ENCODE measurements at regions not wholly inside any gene's neighbourhood (a gene's known extent, or its start where the extent isn't known, plus 50 kb on each side); places are given as distances from the start of the nearest gene placed in this dataset.

- no peak for DNase-seq
- Histone ChIP-seq H3K9me3 (ENCODE audit: control insufficient read depth, low read length) (no peaks in the 10 kb centered on the region), H3K27ac (ENCODE audit: low read depth, low read length) (no peak overlapping the region), H3K36me3 (ENCODE audit: control insufficient read depth, insufficient read depth, low read length) (no peaks in the 10 kb centered on the region), H3K4me3 (ENCODE audit: low read length) (no peak overlapping the region), H3K4me1 (ENCODE audit: control insufficient read depth, insufficient read depth, low read length) (no peaks in the 10 kb centered on the region), H3K27me3 (ENCODE audit: control insufficient read depth, insufficient read depth, low read length, poor library complexity, severe bottlenecking) (no peaks in the 10 kb centered on the region), H3K9ac (ENCODE audit: extremely low read depth, low read length, poor library complexity, severe bottlenecking) (no peak overlapping the region)
- no peaks in the 10 kb centered on the region for H3K36me3 Mint-ChIP-seq (ENCODE audit: low read depth)
- no peaks in the 10 kb centered on the region for H3K27me3 Mint-ChIP-seq (ENCODE audit: insufficient read depth)
- no peak overlapping the region for H3K4me3 Mint-ChIP-seq
- no peak for TF ChIP-seq CTCF (conservative IDR thresholded peaks at IDR 0.05)
- H3K9me3 Mint-ChIP-seq: no peaks in the 10 kb centered on the region
- peaks cover 8% of the 10 kb centered on the region for H3K4me1 Mint-ChIP-seq
- WGBS, 2 experiments (ENCODE audit: insufficient coverage in 1 of 2, insufficient read length in 1 of 2): 78% methylated on average over 2 of the region's 3 CpGs; no CpG with 5 or more reads in 1 of the 2 experiments
- H3K27ac Mint-ChIP-seq: no peak overlapping the region
Observed at GRCh38 chr2:173792741-173793140, 172.4 kb downstream of the SP3 start.

GRCh38 chr2:173793709-173794565 is 171.2 kb downstream of the SP3 start:
- H3K27ac Mint-ChIP-seq: peak overlapping the region; percentile 22
- H3K9ac ChIP-seq (ENCODE audit: extremely low read depth, low read length, poor library complexity, severe bottlenecking): no peak overlapping the region
- no peaks in the 10 kb centered on the region for H3K27me3 ChIP-seq (ENCODE audit: control insufficient read depth, insufficient read depth, low read length, poor library complexity, severe bottlenecking)
- no peak for TF ChIP-seq CTCF (conservative IDR thresholded peaks at IDR 0.05)
- no peaks in the 10 kb centered on the region for H3K36me3 ChIP-seq (ENCODE audit: control insufficient read depth, insufficient read depth, low read length)
- H3K27me3 Mint-ChIP-seq (ENCODE audit: insufficient read depth): no peaks in the 10 kb centered on the region
- no peaks in the 10 kb centered on the region for H3K4me1 ChIP-seq (ENCODE audit: control insufficient read depth, insufficient read depth, low read length)
- peaks cover 8% of the 10 kb centered on the region for H3K4me1 Mint-ChIP-seq
- no peak overlapping the region for H3K27ac ChIP-seq (ENCODE audit: low read depth, low read length)
- no peaks in the 10 kb centered on the region for H3K9me3 Mint-ChIP-seq
- H3K36me3 Mint-ChIP-seq (ENCODE audit: low read depth): no peaks in the 10 kb centered on the region
- 78 to 84% methylated on average over 7 to 12 of the region's 12 CpGs for WGBS, 2 experiments (ENCODE audit: insufficient coverage in 1 of 2, insufficient read length in 1 of 2)
- no peaks in the 10 kb centered on the region for H3K9me3 ChIP-seq (ENCODE audit: control insufficient read depth, low read length)
- DNase-seq: no peak
- no peak overlapping the region for H3K4me3 ChIP-seq (ENCODE audit: low read length)
- no peak overlapping the region for H3K4me3 Mint-ChIP-seq

GRCh38 chr2:173797586-173798263 is 167.4 kb downstream of the SP3 start:
- H3K4me1 Mint-ChIP-seq: peaks cover 8% of the 10 kb centered on the region
- no peaks in the 10 kb centered on the region for H3K36me3 Mint-ChIP-seq (ENCODE audit: low read depth)
- Histone ChIP-seq H3K4me3 (ENCODE audit: low read length) (no peak overlapping the region), H3K36me3 (ENCODE audit: control insufficient read depth, insufficient read depth, low read length) (no peaks in the 10 kb centered on the region), H3K4me1 (ENCODE audit: control insufficient read depth, insufficient read depth, low read length) (no peaks in the 10 kb centered on the region), H3K27ac (ENCODE audit: low read depth, low read length) (no peak overlapping the region), H3K9ac (ENCODE audit: extremely low read depth, low read length, poor library complexity, severe bottlenecking) (no peak overlapping the region), H3K9me3 (ENCODE audit: control insufficient read depth, low read length) (no peaks in the 10 kb centered on the region), H3K27me3 (ENCODE audit: control insufficient read depth, insufficient read depth, low read length, poor library complexity, severe bottlenecking) (no peaks in the 10 kb centered on the region)
- 79 to 84% methylated on average over 4 of the region's 4 CpGs for WGBS, 2 experiments (ENCODE audit: insufficient coverage in 1 of 2, insufficient read length in 1 of 2)
- H3K9me3 Mint-ChIP-seq: no peaks in the 10 kb centered on the region
- DNase-seq: no peak
- no peaks in the 10 kb centered on the region for H3K27me3 Mint-ChIP-seq (ENCODE audit: insufficient read depth)
- H3K4me3 Mint-ChIP-seq: no peak overlapping the region
- no peak overlapping the region for H3K27ac Mint-ChIP-seq
- TF ChIP-seq CTCF (conservative IDR thresholded peaks at IDR 0.05): no peak
